ENCODE measurements at regions not wholly inside any gene's neighbourhood (a gene's known extent, or its start where the extent isn't known, plus 50 kb on each side); places are given as distances from the start of the nearest gene placed in this dataset.

- DNase-seq, result no peak
Measured at GRCh38 chr3:139729300-139729699, 51.5 kb upstream of the NMNAT3 start.

- no peak for DNase-seq
Measured at GRCh38 chr3:139728414-139728813, 50.6 kb upstream of the NMNAT3 start.
